HT-29 (cell line): ENCODE measurements at regions not wholly inside any gene's neighbourhood (a gene's known extent, or its start where the extent isn't known, plus 50 kb on each side); places are given as distances from the start of the nearest gene placed in this dataset.
"Not testable (repeated sequence)": the region's sequence is repeated elsewhere in the genome, so short reads cannot be mapped to it uniquely, and the experiment has no call there.

ENCODE experiments used
- DNase-seq: peaks from one replicate; pipeline ENCODE4 v3.0.0-alpha.2; 2015; ENCODE audit warnings: low spot score

DNA sequence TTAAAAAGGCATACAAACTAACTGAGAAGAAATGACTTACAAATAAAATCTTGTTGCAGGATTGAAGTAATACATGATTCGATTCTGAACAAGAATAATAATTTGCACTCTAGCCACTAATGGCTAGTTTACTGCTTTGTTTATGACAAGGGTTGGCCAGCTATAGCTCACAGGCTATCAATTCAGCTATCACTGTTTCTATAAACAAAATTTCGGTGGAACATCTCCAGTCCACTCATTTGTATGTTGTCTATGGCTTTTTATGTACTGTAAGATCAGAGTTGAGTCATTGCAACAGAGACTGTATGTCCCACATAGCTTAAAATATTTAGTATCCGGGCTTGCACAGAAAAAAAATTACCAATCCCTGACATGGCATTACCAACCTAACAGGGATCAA lies 543.7 kb upstream of the CNTNAP5 start:
- no peak for DNase-seq

DNA sequence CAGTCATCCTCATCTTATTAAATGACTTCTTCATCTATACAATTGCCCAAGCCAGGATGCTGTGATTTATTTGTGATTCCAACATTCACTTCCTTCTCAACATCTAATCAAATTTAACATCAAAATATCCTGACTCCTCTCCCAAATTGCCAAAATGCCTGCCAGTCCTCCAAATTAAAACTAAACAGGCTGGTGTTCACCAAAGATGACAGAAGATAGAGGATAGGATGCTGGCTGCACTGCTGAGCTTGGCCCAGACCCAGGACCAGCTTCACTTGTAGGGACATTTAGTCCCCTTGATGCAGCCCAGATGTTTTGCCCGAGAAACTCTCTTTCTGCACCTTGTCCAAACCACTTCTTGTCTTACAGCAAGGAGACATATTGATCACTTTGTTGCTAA lies 540.0 kb upstream of the CNTNAP5 start:
- no peak for DNase-seq

DNA sequence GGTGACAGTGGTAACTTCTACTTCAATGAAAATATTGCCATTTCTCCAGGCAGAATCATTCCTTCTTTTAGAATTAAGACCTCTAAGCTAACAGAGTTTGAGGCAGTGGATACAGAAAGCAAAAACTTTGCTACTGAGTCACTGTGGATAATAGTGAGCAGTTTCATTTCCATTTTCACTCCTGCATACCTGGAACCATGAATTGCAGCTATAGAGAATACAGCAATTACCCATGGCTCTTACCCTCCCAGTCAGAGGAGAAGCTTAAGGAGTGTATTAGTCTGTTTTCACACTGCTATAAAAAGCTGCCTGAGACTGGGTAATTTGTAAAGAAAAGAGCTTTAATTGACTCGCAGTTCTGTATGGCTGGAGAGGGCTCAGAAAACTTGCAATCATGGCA lies 531.4 kb upstream of the CNTNAP5 start:
- no peak for DNase-seq

DNA sequence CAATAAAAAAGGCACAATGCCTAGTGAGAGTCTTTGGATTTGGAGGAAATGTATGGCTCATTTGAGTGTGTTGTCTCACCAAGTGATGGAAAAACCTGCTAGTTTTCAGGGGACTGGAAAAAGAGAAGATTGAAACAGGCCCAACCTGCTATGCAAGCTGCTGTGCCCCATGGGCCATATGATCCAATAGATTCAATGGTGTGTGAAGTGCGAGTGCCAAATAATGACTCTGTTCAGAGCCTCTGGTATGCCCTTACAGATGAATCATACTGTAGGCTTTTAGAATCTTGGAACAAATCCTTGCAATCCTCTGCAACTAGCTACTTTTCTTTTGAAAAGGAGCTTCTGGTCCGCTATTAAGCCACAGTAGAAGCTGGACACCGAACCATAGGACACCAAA lies 529.8 kb upstream of the CNTNAP5 start:
- DNase-seq, result no peak

DNA sequence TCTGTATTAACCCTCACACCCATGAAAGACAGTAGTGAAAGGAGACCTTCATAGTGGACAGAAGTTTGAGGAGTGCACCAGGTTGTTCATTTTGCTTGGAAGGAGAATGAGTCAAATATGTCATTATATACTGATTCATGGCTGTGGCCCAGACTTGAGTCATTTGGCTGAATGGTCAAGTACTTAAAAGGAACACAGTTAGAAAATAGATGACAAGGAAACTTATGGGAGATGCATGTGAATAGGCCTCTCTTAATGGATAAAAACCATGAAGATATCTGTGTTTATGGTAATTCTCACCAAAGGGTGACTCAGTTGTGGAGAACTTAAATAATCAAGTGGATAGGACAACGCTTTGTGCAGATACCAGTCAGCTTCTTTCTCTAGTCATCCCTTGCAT lies 524.7 kb upstream of the CNTNAP5 start:
- no peak for DNase-seq

DNA sequence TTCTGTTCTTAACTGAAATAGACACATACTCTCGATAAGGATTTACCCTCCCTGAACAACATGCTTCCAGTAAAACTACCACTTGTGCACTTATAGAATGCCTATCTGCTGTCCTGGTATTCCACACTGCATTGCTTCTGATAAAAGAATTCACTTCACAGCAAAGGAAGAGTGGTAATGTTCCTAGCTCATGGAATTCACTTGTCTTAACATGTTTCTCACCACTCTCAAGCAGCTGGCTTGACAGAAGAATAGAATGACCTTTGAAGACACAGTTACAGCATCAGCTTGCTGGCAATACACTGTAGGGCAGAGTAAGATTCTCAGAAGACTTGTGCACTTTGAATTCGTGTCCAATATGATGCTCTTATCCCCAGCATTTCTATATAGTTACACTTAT lies 524.1 kb upstream of the CNTNAP5 start:
- DNase-seq, result no peak

DNA sequence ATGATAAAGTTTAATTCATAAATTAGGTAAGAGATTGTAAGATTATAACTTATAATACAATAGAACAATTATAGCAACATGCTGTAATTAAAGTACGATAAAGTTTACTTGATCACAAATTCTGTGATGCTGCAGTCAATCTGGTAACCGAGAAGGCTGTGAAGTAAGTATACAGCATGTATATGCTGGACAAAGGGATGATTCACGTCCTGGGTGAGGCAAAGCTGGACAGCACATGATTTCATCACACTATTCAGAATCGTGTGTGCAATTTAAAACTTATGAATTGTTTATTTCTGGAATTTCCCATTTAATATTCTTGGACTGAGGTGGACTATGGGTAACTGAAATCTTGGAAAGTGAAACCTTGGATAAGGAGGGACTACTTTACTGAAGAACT lies 522.2 kb upstream of the CNTNAP5 start:
- no peak for DNase-seq

DNA sequence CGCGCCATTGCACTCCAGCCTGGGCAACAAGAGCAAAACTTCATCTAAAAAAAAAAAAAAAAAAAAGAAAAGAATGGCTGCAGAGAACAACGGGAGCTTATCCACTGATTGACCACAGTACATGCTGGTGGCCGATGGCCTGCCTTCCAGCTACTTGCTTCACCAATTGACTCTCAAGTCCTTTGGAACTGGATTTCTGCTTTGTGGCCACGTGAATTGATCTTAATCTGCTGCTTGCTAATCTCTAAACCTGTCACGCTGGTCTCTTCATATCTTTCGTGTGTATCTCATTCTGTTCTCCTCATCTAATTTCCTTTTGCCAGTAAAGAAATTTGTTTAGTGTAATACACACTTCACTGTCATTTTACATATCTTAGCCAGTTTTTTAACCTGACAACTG lies 512.5 kb upstream of the CNTNAP5 start:
- DNase-seq, result no peak

DNA sequence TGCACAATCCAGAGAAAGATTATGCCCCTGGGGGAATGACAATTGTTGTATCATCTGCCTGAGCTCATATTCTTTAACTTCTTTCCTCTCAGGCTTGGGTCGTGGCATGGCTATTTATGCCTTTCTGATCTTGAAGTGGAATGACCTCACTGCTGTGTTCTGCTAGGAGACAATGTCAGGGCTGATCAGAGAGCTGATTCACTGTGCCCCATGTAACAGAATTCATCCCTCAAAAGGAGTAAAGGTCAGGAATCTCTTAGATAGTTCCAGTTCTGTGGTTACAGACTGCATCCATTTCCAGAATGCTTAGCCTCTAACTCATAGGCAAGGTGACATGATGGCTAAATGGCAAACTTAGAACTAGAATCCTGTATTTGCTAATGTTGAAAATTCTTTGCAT lies 511.7 kb upstream of the CNTNAP5 start:
- no peak for DNase-seq

DNA sequence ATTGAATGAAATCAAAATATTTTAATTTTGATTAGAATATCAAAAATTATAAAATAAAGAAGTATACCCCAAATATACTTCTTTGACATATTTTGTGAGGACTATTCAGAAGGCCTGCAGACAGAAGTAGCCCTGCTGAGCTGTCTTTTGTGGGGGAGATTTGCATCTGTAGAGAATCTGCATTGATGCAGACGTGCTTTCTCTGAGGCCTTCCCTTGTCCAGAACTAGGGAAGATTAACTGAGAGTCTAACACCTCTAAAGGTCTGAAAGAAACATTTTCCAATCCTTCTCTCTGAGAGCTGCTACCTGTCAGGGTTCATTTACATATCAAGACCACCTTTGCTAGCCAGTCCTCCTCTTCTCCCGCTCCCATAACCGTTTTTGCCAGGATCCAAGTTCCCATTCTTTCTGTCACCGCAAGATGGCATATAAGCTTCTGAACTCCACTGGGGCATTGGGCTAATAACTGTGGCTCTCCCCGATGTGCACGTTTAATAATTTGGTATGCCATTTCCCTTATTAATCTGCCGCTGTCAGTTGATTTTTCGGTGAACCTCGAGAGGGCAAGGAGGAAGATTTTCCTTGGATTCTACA lies 510.4 kb upstream of the CNTNAP5 start:
- no peak for DNase-seq

DNA sequence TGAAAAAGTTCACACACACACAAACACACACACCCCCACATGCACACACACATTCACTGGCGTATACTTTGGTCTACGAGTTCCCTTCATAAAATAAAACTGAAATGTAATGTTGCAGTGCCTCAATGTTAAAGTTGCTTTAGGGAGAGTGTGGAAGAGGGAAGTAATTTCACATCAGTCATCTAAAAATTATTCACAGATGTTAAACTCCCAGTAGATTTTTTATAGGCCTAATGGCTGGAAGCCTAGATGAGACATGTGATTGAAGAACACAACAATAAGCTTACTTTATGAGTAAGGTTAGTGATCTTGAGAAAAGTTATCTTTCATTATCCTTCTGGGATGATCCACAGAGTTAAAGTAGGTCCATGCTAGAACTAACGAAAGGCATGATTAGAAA lies 506.7 kb upstream of the CNTNAP5 start:
- no peak for DNase-seq

DNA sequence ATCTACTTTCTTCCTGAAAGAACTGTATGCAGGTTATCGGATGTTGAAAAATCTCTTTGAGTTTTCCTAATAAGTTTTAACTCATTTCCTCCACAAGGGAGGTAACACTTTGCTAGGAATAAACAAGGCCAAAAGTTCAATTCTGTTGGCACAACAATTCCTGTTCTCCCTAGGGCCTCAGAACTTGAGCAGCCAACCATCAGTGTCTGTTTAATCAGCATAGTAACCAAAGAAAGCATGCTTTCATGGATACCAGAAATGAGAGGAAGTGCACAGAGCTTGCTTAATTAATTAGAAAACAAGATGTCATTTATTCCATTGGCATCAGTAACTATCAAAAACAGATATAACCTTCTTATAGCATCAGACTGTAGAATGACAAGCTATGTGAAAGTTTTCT lies 503.2 kb upstream of the CNTNAP5 start:
- no peak for DNase-seq

DNA sequence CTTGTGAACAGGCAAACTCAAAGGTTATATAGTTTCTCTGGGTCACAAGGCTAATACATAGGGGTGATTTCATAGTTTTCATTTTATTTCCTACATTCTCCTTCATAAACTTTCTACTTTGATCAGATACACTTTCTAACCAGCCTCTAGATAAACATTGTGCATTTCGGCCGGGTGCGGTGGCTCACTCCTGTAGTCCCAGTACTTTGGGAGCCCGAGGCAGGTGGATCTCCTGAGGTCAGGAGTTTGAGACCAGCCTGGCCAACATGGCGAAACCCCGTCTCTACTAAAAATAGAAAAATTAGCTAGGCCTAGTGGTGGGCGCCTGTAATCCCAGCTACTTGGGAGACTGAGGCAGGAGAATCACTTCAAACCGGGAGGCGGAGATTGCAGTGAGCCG lies 502.6 kb upstream of the CNTNAP5 start:
- DNase-seq, result not testable (repeated sequence)

DNA sequence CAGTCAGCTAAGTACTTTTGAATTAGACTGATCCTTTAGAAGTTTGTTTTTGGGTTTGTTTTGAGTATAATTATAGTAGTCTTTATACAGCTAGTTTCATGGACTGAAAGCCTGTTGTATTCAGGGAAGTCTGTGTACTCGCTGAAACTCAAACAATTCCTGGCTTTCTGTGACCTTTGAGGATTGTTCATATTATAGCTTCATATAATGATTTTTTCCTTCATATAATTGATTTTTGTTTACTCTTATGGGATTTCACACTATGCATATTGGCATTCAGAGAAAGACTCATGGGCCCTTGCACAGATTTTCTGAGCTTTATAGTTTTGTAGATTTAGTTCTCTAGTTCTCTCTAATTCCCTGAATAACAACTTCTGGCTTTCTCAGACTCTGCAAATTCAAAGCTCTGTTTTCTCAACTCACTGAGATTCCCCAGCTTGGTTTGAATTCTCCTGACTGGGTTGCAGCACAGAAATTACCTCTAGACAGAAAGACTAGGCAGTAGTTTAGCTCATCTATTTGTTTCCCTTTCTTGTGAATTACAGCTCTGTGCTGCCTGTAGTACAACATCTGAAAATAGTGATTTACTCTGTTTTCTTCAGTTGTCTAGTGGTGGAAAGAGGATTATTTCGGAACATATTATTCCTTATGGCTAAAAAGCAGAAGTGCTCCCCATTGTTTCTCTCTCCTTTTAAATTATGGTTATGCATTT lies 495.9 kb upstream of the CNTNAP5 start:
- DNase-seq, result no peak

DNA sequence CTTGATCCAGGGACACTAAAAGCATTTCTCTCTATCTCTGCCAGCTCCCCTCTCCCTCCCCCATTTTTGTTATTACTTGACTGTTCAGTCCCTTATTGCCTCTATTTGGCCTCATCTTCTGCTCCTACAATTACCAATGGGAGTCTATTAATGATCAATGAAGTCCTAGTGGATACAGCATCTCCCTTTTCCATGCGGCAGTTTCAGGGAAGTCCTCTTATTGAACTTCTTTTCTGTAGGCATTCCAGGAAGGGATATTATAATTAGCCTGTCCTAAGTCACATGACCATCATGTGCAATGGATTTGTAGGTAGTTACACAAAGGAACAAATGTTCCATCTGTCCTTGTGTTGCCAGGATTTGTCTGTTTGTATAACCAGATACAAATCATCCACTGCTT lies 495.1 kb upstream of the CNTNAP5 start:
- no peak for DNase-seq

DNA sequence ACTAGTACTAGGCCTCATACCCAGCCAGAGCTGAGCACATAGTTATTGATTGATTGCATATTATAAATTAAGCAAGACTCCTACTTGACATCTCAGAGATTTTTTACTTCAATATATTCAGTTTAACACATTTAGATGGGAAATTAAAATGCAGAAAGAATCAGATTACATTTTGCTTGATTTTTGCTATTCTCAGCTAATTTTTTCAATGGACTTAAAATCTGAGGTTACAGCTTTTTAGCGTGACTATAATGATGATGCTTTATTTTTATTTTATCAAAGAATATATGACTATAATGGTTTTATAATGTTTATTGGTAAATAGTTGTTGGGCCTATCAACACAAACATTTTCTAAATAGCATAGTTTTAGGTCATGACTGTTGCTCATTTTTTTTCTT lies 493.0 kb upstream of the CNTNAP5 start:
- DNase-seq, result no peak

DNA sequence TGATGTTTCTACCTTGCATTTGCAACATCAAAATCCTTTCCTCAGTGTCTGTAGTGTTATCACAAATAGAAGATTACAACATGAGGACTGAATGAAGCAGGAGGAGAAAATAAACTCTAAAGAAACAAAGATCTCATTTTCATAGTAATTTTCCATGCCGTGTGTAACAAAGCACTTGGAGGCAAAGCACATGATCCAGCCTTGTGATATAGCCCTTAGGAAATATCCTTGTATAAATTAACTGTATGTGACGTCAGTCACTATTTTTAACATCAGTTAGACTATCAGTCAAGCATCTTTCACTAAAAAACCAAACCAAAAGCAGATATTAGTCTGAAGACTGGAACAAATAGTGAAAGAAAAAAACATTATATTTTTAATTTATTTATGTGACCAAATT lies 492.1 kb upstream of the CNTNAP5 start:
- DNase-seq, result no peak

DNA sequence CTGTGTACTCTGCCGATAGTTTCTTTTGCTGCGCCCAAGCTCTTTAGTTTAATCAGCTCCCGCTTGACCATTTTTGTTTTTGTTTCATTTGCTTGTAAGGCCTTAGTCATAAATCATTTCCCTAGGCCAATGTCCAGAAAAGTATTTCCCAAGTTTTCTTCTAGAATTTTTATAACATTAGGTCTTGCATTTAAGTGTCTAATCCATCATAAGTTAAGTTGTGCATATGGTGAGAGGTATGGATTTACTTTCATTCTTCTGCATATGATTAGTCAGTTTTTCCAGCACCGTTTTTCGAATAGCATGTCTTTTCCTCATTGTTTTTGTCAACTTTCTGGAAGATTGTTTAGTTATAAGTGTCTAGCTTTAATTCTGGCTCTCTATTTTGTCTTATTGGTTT lies 484.8 kb upstream of the CNTNAP5 start:
- DNase-seq, result no peak

DNA sequence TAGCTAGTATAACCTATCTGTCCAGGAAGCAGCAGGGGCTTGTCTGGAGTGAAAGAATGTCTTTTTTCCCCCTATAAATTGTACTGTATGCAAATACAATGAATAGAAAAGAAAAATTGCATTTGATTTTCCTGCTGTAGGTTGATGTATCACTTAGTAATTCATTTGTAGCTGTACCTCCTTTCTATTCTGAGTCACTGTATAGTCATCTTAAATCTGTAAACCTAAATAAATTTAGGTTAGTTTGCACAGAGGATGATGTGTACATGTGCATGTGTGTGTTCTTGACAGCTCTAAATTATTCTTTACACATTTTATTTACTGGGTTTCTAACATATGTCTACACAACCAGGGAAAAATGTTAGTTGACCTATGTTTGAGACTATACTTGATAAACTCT lies 478.7 kb upstream of the CNTNAP5 start:
- no peak for DNase-seq

DNA sequence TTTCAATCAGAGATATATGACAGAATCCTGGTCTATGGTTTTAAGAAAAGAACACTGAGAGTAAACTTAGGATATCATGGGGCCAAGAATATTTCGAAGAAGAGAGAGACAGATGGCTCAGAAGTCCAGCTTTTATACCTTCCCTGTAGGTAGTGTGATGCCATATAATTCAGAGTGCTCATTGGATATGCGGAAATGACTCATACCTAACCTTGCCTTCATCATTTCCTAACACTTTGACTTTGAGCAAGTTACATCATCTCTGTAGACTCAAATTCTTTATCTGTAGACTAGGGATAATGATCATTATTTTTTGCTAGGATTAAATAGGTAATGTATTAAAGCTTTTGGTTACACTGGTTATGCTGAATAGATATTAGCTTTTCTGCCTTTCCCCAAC lies 461.6 kb upstream of the CNTNAP5 start:
- DNase-seq, result no peak

DNA sequence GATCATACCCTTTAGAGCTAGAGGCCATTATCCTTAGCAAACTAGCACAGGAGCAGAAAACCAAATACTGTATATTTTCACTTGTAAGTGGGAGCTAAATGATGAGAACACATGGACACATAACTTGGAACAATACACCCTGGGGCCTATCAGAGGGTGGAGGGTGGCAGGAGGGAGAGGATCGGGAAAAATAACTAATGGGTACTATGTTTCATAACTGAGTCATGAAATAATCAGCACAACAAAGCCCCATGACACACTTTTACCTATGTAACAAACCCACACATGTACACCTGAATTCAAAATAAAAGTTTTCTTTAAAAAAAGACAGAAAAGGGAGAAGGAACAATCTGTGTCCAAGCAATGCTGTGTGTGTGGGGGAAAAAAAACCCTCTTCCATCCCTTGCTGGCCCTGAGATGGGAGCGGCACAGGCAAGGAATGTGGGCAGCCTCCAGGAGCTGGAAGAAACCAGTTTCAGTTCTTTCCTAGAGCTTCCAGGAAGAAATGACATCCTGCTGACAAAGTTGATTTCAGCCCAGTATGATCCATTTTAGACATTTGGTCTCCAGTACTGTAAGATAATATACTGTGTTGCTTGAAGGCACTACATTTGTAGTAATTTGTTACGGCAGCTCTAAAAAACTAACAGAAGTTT lies 458.7 kb upstream of the CNTNAP5 start:
- no peak for DNase-seq

DNA sequence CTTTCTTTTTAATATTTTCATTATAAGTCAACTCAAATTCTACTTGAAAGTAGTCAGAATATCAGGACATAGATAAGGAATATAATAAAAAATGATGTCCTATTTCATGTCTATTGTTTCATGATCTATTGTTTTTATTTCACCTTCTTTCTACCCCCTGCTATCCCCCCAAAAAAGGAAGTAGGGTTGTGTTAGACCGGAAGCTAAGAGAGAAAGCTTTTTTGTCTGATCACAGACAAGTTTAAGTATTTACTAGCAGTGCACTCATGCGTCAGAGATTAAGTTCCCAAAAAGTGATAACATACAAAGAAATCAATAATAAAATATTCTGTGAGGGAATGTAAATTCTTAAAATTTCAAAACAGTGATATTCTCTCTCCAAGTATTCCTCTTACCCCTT lies 447.1 kb upstream of the CNTNAP5 start:
- no peak for DNase-seq

DNA sequence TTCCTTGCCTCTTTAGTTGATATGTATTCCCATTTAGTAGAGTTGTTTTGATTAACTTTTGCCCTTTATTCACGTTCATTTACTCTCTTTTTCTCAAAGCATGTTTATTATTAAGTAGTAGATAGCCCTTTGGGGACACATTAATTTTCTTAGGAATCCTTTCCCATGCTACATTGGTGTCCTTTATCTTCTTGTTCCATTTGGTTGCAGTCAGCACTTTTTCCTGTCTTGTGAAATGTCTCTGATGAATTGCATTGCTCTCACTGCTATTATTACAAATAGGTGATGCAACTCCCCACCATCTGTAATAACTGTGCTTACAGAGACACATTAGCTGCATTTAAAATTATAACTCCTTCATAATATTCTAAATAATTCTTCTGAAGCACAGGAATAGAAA lies 428.5 kb upstream of the CNTNAP5 start:
- no peak for DNase-seq
